SK-MEL-5 (cell line): ENCODE measurements at regions not wholly inside any gene's neighbourhood (a gene's known extent, or its start where the extent isn't known, plus 50 kb on each side); places are given as distances from the start of the nearest gene placed in this dataset.

ENCODE experiments used
- DNase-seq: peaks from one replicate; pipeline ENCODE4 v3.0.0-alpha.2; 2016; ENCODE audit warnings: low read depth, low spot score
- in situ Hi-C: cut with HindIII; loops from 2 replicates; pipeline ENCODE4 v1.10.0; 2016; ENCODE audit warnings: low sequenced_read_pairs, high pct_unique_total_duplicates, low pct_unique_long_range_greater_than_20kb

DNA sequence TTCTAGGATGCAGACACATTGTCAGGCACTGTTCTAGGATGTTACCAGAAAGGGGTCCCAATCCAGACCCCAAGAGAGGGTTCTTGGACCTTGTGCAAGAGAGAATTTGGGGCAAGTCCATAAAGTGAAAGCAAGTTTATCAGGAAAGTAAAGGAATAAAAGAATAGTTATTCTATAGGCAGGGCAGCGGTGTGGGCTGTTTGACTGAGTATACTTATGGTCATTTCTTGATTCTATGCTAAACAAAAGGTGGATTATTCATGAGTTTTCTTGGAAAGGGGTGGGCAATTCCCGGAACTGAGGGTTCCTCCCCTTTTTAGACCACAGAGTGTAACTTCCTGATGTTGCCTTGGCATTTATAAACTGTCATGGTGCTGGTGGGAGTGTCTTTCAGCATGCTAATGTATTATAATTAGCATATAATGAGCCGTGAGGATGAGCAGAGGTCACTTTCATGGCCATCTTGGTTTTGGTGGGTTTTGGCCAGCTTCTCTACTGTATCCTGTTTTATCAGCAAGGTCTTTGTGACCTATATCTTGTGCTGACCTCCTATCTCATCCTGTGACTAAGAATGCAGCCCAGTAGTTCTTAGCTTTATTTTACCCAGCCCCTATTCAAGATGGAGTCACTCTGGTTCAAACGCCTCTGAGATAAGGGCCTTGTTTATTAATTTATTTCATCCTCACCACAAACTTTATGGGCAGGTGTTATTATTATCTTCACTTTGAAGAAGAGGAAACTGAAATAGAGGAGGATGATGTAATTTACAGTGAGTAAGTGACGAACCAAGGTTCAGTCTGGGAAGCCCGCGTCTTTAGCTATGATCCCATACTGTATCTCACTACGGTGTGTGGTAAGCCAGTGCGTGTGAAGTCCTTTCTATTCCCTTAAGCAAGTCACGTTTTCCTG, 186.0 kb upstream of the KLF4 start:
- in situ Hi-C loops: no loop called here
- DNase-seq: no peak

GRCh38 chr9:107674721-107675277, 185.2 kb upstream of the KLF4 start:
- DNase-seq: no peak
- in situ Hi-C loops: no loop called here

- no peak for DNase-seq
- in situ Hi-C loops: no loop called here
Measured at GRCh38 chr9:107673861-107674720, 184.5 kb upstream of the KLF4 start.

DNA sequence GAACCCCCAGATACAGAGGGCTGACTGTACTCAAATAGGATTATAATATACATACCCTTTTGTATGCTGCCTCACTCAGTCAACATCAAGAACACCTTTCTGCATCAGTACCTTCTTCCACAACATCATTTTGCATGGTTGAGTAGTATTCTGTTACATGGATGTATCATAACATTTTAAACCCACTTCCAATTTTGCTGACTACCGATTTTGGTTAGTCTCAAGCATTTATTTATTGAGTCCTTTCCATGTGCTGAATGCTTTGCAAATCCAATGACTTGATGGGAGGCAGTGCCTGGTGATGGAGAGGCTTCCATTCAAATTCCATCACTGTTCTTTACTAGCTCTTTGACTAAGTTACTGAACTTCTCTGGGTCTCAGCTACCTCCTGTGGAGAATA, 182.0 kb upstream of the KLF4 start:
- DNase-seq: no peak
- in situ Hi-C loops: no loop called here

- DNase-seq: no peak
- in situ Hi-C loops: no loop called here
Measured at GRCh38 chr9:107669422-107669821, 179.9 kb upstream of the KLF4 start.

DNA sequence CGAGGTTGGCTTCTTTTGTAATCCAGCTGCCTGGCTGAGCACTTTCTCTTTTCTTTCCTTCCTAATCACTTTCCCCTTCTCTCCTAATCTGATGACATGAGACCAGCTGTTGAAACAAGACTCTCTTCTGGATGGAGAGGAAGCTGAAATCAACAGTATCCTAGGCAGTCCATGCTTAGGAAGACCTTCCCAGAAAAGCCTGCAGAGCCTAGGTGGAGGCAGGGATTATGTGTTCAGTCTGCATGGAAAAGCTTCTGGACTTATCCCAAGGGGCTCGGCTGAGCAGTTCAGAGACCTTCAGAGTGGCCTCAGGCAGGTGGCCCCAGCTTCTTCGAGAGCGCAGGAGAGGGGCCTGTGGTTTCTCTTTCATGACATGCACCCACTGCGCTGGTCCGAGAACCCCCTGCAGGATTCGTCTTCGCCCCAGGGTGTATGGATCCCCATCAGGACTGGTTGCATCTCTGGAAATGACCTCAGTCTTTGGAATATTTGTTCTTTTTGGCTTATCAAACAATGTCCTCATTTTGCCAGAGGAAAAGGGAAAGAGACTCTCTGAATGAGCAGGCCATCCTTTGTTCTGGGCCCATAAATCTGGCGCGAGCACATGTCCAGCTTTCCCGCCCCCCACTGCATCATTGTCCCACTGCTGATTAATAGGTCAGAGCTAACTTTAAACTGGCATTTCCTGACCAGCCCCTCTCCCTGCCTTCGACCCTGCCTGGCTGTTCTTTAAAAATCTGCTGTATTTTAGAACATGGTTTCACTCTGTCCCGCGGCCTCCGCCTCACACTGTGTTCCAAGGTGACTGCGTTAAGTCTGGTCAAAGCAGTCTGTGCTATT, 177.9 kb upstream of the KLF4 start:
- no peak for DNase-seq
- in situ Hi-C loops: no loop called here

DNA sequence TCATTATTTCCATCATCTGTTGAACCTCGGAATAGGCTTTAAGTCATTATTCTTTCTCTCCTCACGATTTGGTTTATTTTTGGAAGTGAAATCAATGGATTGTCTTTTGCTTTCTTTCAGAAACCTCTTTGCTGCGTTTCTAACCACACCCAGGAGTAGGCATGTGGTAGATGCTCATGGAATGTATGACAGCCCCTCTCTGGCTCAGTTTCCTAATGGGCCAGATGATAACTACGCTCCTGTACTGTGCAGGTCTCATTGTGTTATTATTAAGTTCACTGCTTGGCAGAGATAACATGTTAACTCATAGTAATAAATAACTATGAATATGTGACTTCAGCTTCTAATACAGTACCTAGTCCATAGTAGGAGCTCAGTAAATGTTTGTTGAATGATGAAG, 175.5 kb upstream of the KLF4 start:
- DNase-seq: no peak
- in situ Hi-C loops: no loop called here

DNA sequence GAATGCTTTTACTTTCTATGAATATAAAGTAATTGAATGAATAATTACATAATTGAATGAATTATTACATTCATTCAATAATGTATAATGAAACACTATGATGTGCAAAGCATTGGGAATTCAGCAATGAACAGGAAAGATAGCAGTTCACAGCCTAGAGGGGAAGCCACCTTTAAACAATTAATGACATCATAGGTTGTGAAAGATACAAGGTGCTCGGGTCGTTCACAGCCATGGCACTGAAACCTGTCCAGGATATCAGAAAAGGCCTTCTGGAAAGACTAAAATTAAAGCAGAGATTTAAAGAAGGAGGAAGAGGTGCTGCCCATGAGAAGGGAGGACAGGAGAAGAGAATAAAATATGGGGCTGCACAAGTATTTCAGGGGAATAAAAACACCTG, 171.4 kb upstream of the KLF4 start:
- DNase-seq: no peak
- in situ Hi-C loops: no loop called here

- no peak for DNase-seq
- in situ Hi-C loops: no loop called here
Measured at GRCh38 chr9:107653263-107653821, 163.8 kb upstream of the KLF4 start.

DNA sequence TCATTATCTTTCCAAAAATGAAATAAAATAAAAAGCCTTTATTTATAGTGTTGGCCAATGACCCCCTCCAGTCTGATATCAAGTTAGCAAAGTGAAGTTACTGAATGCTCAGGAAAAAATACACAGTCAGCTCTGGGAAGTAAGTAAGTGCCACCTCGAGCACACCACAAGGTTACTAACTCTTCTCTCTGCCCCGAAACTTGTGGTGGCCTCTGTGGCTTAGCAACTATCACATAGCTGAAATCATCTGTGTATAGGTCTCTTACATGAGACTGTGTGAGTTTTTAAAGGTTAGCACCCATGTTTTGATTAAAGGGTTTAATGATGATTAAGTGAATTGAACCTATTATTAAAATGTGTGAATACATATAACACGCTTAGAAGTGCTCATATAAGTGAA, 161.4 kb upstream of the KLF4 start:
- in situ Hi-C loops: no loop called here
- no peak for DNase-seq

GRCh38 chr9:107650321-107650720, 160.8 kb upstream of the KLF4 start:
- in situ Hi-C loops: no loop called here
- no peak for DNase-seq

GRCh38 chr9:107648153-107648715, 158.7 kb upstream of the KLF4 start:
- DNase-seq: no peak
- in situ Hi-C loops: no loop called here

DNA sequence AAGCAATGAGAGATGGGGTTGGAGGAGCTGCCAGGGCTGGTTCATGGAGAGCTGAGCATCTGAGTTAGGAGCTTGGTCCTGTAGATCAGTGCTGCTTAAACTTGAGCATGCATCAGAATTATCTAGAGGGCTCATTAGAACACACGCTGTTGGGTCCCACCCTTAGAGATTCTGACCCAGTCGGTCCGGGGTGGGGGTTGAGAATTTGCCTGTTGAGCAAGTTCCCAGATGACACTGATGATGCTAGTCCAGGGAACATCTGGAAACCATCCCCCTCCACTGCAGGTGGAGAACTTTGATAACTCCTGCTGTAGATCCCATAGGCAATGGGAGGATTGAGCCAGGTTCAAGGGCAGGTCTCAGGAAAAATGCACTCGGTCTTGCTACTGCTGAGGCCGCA, 158.0 kb upstream of the KLF4 start:
- in situ Hi-C loops: no loop called here

GRCh38 chr9:107647141-107647540, 157.6 kb upstream of the KLF4 start:
- in situ Hi-C loops: no loop called here
- DNase-seq: no peak

More for the DNA sequence above, 158.0 kb upstream of the KLF4 start:
- DNase-seq: no peak

DNA sequence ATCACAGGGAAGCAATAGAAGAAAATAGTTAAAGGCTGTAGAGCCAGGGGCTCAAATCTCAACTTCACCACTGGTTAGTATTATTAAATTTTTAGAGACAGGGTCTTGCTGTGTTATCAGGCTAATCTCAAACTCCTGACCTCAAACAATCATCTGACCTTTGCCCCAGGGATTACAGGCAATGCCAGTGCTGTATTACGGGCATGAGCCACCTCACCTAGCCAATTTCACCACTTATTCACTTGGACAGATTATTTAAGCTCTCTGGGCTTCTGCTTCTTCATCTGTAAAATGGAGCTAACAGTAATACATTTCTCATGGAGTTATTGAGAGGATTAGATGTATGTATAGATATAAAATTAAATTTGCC, 155.9 kb upstream of the KLF4 start:
- DNase-seq: no peak
- in situ Hi-C loops: no loop called here

DNA sequence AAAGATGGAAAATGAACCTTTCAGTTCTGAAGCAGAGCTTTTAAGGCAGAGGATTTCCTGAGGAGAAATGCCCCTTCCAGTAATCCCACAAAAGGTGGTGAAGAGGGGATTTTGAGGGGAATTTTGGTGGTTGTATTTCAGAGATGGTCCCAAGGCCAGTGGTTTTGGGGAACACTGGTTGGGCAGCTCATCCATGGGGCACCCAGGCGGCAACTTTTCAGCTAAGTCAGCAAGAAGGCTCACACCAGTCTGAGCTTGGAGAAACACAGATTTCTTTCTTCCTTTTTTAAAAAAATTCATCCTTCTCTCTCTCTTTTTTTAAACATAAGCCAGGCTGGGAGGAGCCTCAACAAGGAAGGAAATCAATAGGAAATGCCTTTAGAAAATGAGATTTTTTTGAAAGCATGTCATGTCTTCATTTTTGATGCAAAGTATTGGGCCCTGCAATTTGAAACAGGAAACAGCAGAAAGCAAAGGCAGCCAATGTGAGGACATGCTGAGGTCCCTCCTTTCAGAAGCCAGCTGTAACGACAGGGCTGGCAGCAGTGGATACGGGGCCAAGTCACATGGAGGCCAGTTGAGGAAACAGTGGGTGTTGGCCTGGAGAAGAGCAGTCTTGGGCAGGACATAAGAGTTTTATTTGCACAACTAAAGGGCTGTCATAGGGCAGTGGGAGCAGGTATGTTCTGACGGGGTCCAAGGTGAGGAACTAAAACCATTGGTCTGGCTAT, 155.3 kb upstream of the KLF4 start:
- no peak for DNase-seq
- in situ Hi-C loops: no loop called here

DNA sequence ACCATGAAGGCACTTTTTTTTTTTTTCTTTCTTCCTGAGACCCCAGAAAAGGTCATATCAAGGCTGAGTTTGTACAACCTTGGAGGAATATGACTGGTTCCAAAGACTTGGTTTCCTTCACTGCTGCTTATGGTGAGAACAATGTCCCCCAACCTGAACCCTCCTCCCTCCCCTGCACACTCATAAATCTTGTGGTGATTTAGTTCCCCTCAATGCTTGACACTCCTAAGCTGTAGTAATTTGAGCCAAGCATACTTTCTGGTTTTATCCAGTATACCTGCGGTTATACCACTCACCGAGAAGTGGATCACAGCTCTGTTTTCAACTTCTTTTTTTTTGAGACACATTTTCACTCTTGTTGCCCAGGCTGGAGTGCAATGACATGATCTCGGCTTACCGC, 149.9 kb upstream of the KLF4 start:
- DNase-seq: no peak
- in situ Hi-C loops: no loop called here
